ENCODE measurements at regions not wholly inside any gene's neighbourhood (a gene's known extent, or its start where the extent isn't known, plus 50 kb on each side); places are given as distances from the start of the nearest gene placed in this dataset.

DNA sequence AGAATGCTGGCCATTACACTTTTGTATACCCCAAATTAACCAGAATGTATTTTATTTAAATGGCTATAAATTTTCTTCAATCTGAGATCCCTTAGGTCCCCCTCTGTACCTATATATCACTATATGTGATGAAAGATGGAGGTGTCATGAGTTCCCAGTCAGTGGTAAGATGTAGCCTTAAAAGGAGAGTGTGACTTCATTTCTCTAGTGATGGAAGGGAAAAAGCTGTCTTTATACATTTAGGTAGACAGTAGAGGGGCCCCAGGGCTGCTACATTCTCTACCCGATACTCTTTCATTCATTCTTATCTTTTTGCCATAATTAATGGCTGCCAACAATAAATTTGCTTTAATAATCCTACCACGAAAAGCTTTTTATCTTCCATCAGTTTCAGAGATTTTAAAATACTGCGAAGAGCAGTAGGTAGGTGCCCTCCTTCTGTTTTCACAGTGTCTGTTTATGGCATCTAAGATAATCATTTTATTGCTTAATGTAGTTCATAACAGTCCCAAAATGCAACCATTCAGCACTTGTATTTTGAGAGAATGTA lies 301.3 kb downstream of the ZNF608 start:
- Histone ChIP-seq H3K36me3 (no peaks in the 10 kb centered on the region), H3K4me1 (peaks cover 0 to 5% (median 0%) of the 10 kb centered on the region in 6 donors), H3K9me3 (no peaks in the 10 kb centered on the region), H3K4me3 (no peak overlapping the region), H3K27me3 (replicated peaks in 1 of 7) (no peaks in the 10 kb centered on the region), H3K27ac (no peak overlapping the region)
- no peak for TF ChIP-seq POLR2AphosphoS5 (IDR thresholded peaks at IDR 0.05)
- TF ChIP-seq POLR2A (IDR thresholded peaks at IDR 0.05): no peak
- TF ChIP-seq, protein P1, sequence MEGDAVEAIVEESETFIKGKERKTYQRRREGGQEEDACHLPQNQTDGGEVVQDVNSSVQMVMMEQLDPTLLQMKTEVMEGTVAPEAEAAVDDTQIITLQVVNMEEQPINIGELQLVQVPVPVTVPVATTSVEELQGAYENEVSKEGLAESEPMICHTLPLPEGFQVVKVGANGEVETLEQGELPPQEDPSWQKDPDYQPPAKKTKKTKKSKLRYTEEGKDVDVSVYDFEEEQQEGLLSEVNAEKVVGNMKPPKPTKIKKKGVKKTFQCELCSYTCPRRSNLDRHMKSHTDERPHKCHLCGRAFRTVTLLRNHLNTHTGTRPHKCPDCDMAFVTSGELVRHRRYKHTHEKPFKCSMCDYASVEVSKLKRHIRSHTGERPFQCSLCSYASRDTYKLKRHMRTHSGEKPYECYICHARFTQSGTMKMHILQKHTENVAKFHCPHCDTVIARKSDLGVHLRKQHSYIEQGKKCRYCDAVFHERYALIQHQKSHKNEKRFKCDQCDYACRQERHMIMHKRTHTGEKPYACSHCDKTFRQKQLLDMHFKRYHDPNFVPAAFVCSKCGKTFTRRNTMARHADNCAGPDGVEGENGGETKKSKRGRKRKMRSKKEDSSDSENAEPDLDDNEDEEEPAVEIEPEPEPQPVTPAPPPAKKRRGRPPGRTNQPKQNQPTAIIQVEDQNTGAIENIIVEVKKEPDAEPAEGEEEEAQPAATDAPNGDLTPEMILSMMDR (IDR thresholded peaks at IDR 0.05 in 8 of 11, conservative IDR thresholded peaks at IDR 0.05 in 3 of 11): no peak
- WGBS, 5 donors: 93 to 97% (median 94%) methylated on average over 3 of the region's 3 CpGs
- intact Hi-C loops (cut with DNase I; ENCODE audit: low total_unique reads): no loop called here
- DNase-seq: no peak

- no peak overlapping the region for H3K4me3 ChIP-seq
- TF ChIP-seq, protein P1 (IDR thresholded peaks at IDR 0.05 in 8 of 11, conservative IDR thresholded peaks at IDR 0.05 in 3 of 11): no peak
- TF ChIP-seq POLR2A (IDR thresholded peaks at IDR 0.05): no peak
- TF ChIP-seq POLR2AphosphoS5 (IDR thresholded peaks at IDR 0.05): no peak
- H3K27ac ChIP-seq: no peak overlapping the region
- H3K9me3 ChIP-seq: no peaks in the 10 kb centered on the region
- no peak for DNase-seq
- H3K27me3 ChIP-seq (replicated peaks in 1 of 7): no peaks in the 10 kb centered on the region
- intact Hi-C loops (cut with DNase I; ENCODE audit: low total_unique reads): no loop called here
- WGBS, 5 donors: 67 to 87% (median 72%) methylated on average over 4 of the region's 4 CpGs
- no peaks in the 10 kb centered on the region for H3K36me3 ChIP-seq
- H3K4me1 ChIP-seq: peaks cover 0 to 7% (median under 1%) of the 10 kb centered on the region in 6 donors
Observed at GRCh38 chr5:124444147-124444775, 302.2 kb downstream of the ZNF608 start.

DNA sequence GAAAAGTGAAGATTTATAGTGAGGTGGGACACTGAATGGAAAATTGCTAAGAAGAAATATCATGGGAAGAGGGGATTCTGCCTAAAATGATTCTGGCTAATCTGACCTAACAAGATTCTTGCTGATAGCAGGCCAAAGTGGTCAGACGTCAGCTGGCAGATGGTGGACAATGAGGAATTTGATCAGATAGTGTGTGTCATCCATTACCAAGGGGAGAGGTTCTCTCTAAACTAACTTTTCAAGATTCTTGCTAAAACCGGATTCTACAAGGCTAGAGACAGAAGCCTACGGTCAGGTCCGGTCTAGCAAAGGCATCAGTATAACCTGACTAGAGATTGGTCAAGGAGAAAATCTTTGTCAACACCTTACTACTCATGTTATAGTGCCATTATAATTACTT lies 306.0 kb downstream of the ZNF608 start:
- 91 to 97% (median 94%) methylated on average over 4 of the region's 4 CpGs for WGBS, 5 donors
- H3K27ac ChIP-seq: no peak overlapping the region
- peaks cover 0 to 2% (median 0%) of the 10 kb centered on the region in 8 donors for H3K9me3 ChIP-seq
- TF ChIP-seq, protein P1 (IDR thresholded peaks at IDR 0.05 in 8 of 11, conservative IDR thresholded peaks at IDR 0.05 in 3 of 11): no peak
- TF ChIP-seq POLR2AphosphoS5 (IDR thresholded peaks at IDR 0.05) (no peak), POLR2A (IDR thresholded peaks at IDR 0.05) (no peak)
- DNase-seq: no peak
- H3K36me3 ChIP-seq: no peaks in the 10 kb centered on the region
- no peak overlapping the region for H3K4me3 ChIP-seq
- intact Hi-C loops (cut with DNase I; ENCODE audit: low total_unique reads): no loop called here
- H3K4me1 ChIP-seq: peaks cover 0 to 18% (median 4%) of the 10 kb centered on the region in 6 donors
- no peaks in the 10 kb centered on the region for H3K27me3 ChIP-seq (replicated peaks in 1 of 7)

DNA sequence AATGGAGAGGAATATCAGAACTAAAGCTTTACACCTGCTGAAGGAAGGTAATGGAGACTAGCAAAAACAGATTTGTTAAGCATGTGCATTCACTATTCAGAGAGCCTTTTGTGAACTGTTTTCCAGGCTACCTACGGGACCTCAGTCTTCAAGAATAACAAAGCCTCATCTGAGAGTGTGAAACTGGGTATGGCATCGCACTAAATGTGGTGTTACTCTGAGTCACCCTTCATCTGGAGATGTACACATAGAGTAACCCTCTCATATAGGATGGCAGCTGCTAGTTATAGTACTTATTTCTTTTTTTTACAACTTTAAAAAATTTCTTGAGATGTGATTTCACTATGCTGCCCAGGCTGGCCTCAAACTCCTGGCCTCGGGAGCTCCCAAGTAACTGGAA lies 306.8 kb downstream of the ZNF608 start:
- 89 to 92% (median 91%) methylated on average over 3 of the region's 3 CpGs for WGBS, 5 donors
- no peak for TF ChIP-seq POLR2AphosphoS5 (IDR thresholded peaks at IDR 0.05)
- TF ChIP-seq, protein P1 (IDR thresholded peaks at IDR 0.05 in 8 of 11, conservative IDR thresholded peaks at IDR 0.05 in 3 of 11): no peak
- no peak for TF ChIP-seq POLR2A (IDR thresholded peaks at IDR 0.05)

More for the DNA sequence above, 306.8 kb downstream of the ZNF608 start:
- no peak overlapping the region for H3K27ac ChIP-seq
- no peak for DNase-seq
- H3K9me3 ChIP-seq: peaks cover 0 to 11% (median 6%) of the 10 kb centered on the region in 8 donors
- H3K4me3 ChIP-seq: no peak overlapping the region
- intact Hi-C loops (cut with DNase I; ENCODE audit: low total_unique reads): no loop called here
- no peaks in the 10 kb centered on the region for H3K36me3 ChIP-seq
- peaks cover 0 to 18% (median 4%) of the 10 kb centered on the region in 6 donors for H3K4me1 ChIP-seq
- no peaks in the 10 kb centered on the region for H3K27me3 ChIP-seq (replicated peaks in 1 of 7)

Data from spleen (tissue), 11 donors.